ENCODE measurements at regions not wholly inside any gene's neighbourhood (a gene's known extent, or its start where the extent isn't known, plus 50 kb on each side); places are given as distances from the start of the nearest gene placed in this dataset.

GRCh38 chr10:124182088-124182541, 88.7 kb upstream of the CHST15 start:
- no peaks in the 10 kb centered on the region for H3K9me3 ChIP-seq (replicated peaks; ENCODE audit: control insufficient read depth, insufficient read depth, low read length)
- no peaks in the 10 kb centered on the region for H3K79me2 ChIP-seq (ENCODE audit: control insufficient read depth, insufficient read depth, low read length)
- in situ Hi-C loops (cut with MboI) = no loop called here
- H3K4me3 ChIP-seq = no peak overlapping the region
- ATAC-seq = no peak
- H3K27me3 ChIP-seq (replicated peaks in 1 of 2; ENCODE audit: control insufficient read depth in 2 of 2, insufficient read depth in 2 of 2, low read length in 1 of 2) = no peaks in the 10 kb centered on the region
- BruUV-seq (replicated peaks) = no TSS peak
- no peak for DNase-seq (ENCODE audit: low read depth, low spot score)
- FAIRE-seq = no peak
- SMC1A ChIA-PET (ENCODE audit: uncharacterized antibody, unreplicated experiment) = no interaction called here
- H3K27ac ChIP-seq (ENCODE audit: control insufficient read depth, insufficient read depth) = no peak overlapping the region
- no peaks in the 10 kb centered on the region for H4K20me1 ChIP-seq (ENCODE audit: control insufficient read depth, insufficient read depth)
- no peak overlapping the region for H3K9ac ChIP-seq (ENCODE audit: control insufficient read depth, insufficient read depth, low read length)
- intact Hi-C loops (cut with micrococcal nuclease; ENCODE audit: unreplicated experiment) = no loop called here
- no peak overlapping the region for H2AFZ ChIP-seq (ENCODE audit: control insufficient read depth, low read depth, low read length)
- WGBS (ENCODE audit: insufficient coverage, insufficient replicate concordance, low lambda C conversion rate, missing lambda C conversion rate) = 68% methylated on average over 17 of the region's 17 CpGs
- RAD21 ChIA-PET (ENCODE audit: unreplicated experiment) = no interaction called here
- no peak for TF ChIP-seq ZBTB33 (IDR thresholded peaks at IDR 0.05)
- no peak for TF ChIP-seq POU2F2 (IDR thresholded peaks at IDR 0.05; ENCODE audit: borderline replicate concordance, low read depth, low read length)
- no peak for TF ChIP-seq ZNF24 (IDR thresholded peaks at IDR 0.05)
- no peak for TF ChIP-seq EP300 (IDR thresholded peaks at IDR 0.05; ENCODE audit: borderline replicate concordance in 1 of 2, control insufficient read depth in 1 of 2, low read depth in 2 of 2, low read length in 2 of 2)
- TF ChIP-seq NR2C2 (IDR thresholded peaks at IDR 0.05; ENCODE audit: borderline replicate concordance, control insufficient read depth, insufficient read length, low read depth) = no peak
- no peak for TF ChIP-seq SP1 (IDR thresholded peaks at IDR 0.05; ENCODE audit: low read depth, low read length)
- no peak for TF ChIP-seq TCF3 (IDR thresholded peaks at IDR 0.05; ENCODE audit: borderline replicate concordance, insufficient read depth, low read depth, low read length)
- no peaks in the 10 kb centered on the region for H3K36me3 ChIP-seq (ENCODE audit: control insufficient read depth in 2 of 2, insufficient read depth in 2 of 2, low read length in 1 of 2)
- CTCF ChIA-PET = interaction anchor here (0.9 kb wide), 1 partner anchor 11 kb away, joined by 3 read pairs; no protein-coding TSS in a partner anchor
- H3K4me2 ChIP-seq (ENCODE audit: control insufficient read depth, insufficient read depth) = no peak overlapping the region
- POLR2A ChIA-PET = no interaction called here
- H3K4me1 ChIP-seq (ENCODE audit: control insufficient read depth, insufficient read depth, low read length) = peaks cover 13% of the 10 kb centered on the region

Measured in GM12878 (cell line).